GM23248 (cell line): ENCODE measurements at regions not wholly inside any gene's neighbourhood (a gene's known extent, or its start where the extent isn't known, plus 50 kb on each side); places are given as distances from the start of the nearest gene placed in this dataset.

Source experiments
- DNase-seq: peaks from one replicate; pipeline ENCODE4 v3.0.0-alpha.2; 2015
- H2AFZ ChIP-seq: fragments of 200-600 bp; sonication (generic); 2 replicates; pipeline ENCODE4 v1.6.1; 2016; ENCODE audit warnings: antibody characterized with exemption
- H3F3A ChIP-seq: fragments of 200-600 bp; sonication (generic); 2 replicates; pipeline ENCODE4 v1.6.1; 2016; ENCODE audit warnings: mild to moderate bottlenecking, antibody characterized with exemption, mixed run types; ENCODE audit not compliant: insufficient read depth
- H3K27ac ChIP-seq: fragments of 200-600 bp; sonication (generic); 2 replicates; pipeline ENCODE4 v1.5.1; 2016; ENCODE audit warnings: mild to moderate bottlenecking
- H3K27me3 ChIP-seq: fragments of 200-600 bp; sonication (generic); replicated peaks from 2 replicates; pipeline ENCODE4 v1.6.1; 2016; ENCODE audit warnings: mild to moderate bottlenecking; ENCODE audit not compliant: insufficient read depth
- H3K36me3 ChIP-seq: fragments of 200-600 bp; sonication (generic); 2 replicates; pipeline ENCODE4 v1.6.1; 2016; ENCODE audit warnings: low read depth, mild to moderate bottlenecking
- H3K4me1 ChIP-seq: fragments of 200-600 bp; sonication (generic); 2 replicates; pipeline ENCODE4 v1.6.1; 2016; ENCODE audit warnings: mild to moderate bottlenecking; ENCODE audit not compliant: insufficient read depth
- H3K4me2 ChIP-seq: fragments of 200-600 bp; sonication (generic); one replicate; pipeline ENCODE4 v1.6.1; 2016; ENCODE audit warnings: mild to moderate bottlenecking; ENCODE audit not compliant: unreplicated experiment
- H3K4me3 ChIP-seq: fragments of 200-600 bp; sonication (generic); 2 replicates; pipeline ENCODE4 v1.5.1; 2016; ENCODE audit warnings: mild to moderate bottlenecking
- H3K79me2 ChIP-seq: fragments of 200-600 bp; sonication (generic); 2 replicates; pipeline ENCODE4 v1.6.1; 2016; ENCODE audit warnings: mild to moderate bottlenecking; ENCODE audit not compliant: insufficient read depth
- H3K9ac ChIP-seq: fragments of 200-600 bp; sonication (generic); 2 replicates; pipeline ENCODE4 v1.6.1; 2016; ENCODE audit warnings: mild to moderate bottlenecking
- H3K9me2 ChIP-seq: fragments of 200-600 bp; sonication (generic); 2 replicates; pipeline ENCODE4 v1.6.1; 2016; ENCODE audit warnings: mixed run types, mild to moderate bottlenecking, moderate library complexity; ENCODE audit not compliant: insufficient read depth
- H3K9me3 ChIP-seq: fragments of 200-600 bp; sonication (generic); one replicate; pipeline ENCODE4 v1.6.1; 2017; ENCODE audit warnings: low read depth
- H4K20me1 ChIP-seq: fragments of 200-600 bp; sonication (generic); 2 replicates; pipeline ENCODE4 v1.6.0; 2016; ENCODE audit not compliant: insufficient read depth
- EZH2 ChIP-seq: fragments of 200-600 bp; sonication (generic); IDR thresholded peaks from 2 replicates; pipeline ENCODE4 v1.6.1; 2018; ENCODE audit warnings: antibody characterized with exemption, mild to moderate bottlenecking; ENCODE audit not compliant: insufficient read depth, poor library complexity, severe bottlenecking
- EZH2phosphoT487 ChIP-seq: fragments of 200-600 bp; sonication (generic); IDR thresholded peaks from 2 replicates; pipeline ENCODE4 v1.6.1; 2018; ENCODE audit warnings: antibody characterized with exemption, moderate library complexity, mild to moderate bottlenecking, low read depth; ENCODE audit not compliant: insufficient read depth
- WGBS, 2 experiments: methylation state at CpG; one replicate each; pipeline ENCODE4 v1.1.6; 2015 to 2017; ENCODE audit warnings: low lambda C conversion rate in 2 of 2, low coverage in 1 of 2; ENCODE audit errors: missing lambda C conversion rate in 2 of 2; 5-methylcytosine and 5-hydroxymethylcytosine counted together
- in situ Hi-C: fragments of 300-500 bp; cut with MboI; formaldehyde crosslinking; loops from 2 replicates; pipeline ENCODE4 v1.15.0; 2020

DNA sequence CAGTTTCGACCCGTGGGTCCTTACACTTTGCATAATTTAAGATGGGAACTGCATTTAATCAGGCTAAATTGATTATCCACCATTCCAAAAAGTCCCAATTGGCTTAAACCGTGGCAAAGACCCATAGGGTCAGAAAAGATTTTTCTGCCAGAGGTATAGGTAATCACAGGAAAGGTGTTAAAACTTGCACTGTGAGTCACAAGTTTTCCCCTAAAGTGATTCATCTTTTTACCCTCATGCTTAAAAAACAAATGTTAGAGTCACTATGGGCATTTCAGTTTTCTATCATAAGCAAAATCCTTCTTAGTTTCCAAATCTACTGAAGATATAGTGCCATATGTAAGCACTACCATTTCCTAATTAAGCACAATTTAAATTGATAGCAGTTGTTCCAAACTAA, 1079.8 kb downstream of the ADGRL2 start:
- Histone ChIP-seq H4K20me1 (no peaks in the 10 kb centered on the region), H3K9me2 (no peaks in the 10 kb centered on the region), H3K27me3 (no peaks in the 10 kb centered on the region), H3K4me2 (no peak overlapping the region), H3K4me3 (no peak overlapping the region), H2AFZ (no peak overlapping the region), H3F3A (no peaks in the 10 kb centered on the region), H3K79me2 (no peaks in the 10 kb centered on the region), H3K9me3 (no peaks in the 10 kb centered on the region), H3K4me1 (no peaks in the 10 kb centered on the region), H3K36me3 (no peaks in the 10 kb centered on the region), H3K27ac (no peak overlapping the region), H3K9ac (no peak overlapping the region)
- 61 to 67% methylated on average over 3 of the region's 3 CpGs for WGBS, 2 experiments
- in situ Hi-C loops: no loop called here
- TF ChIP-seq EZH2phosphoT487 (no peak), EZH2 (no peak)
- no peak for DNase-seq

- H3K4me1 ChIP-seq: no peaks in the 10 kb centered on the region
- no peak overlapping the region for H3K4me3 ChIP-seq
- H3K9ac ChIP-seq: no peak overlapping the region
- WGBS, 2 experiments: 24 to 26% methylated on average over 4 of the region's 4 CpGs
- H3F3A ChIP-seq: no peaks in the 10 kb centered on the region
- no peaks in the 10 kb centered on the region for H3K27me3 ChIP-seq
- in situ Hi-C loops: no loop called here
- H3K79me2 ChIP-seq: no peaks in the 10 kb centered on the region
- H4K20me1 ChIP-seq: no peaks in the 10 kb centered on the region
- H2AFZ ChIP-seq: no peak overlapping the region
- no peaks in the 10 kb centered on the region for H3K9me2 ChIP-seq
- no peaks in the 10 kb centered on the region for H3K9me3 ChIP-seq
- no peak overlapping the region for H3K27ac ChIP-seq
- no peak overlapping the region for H3K4me2 ChIP-seq
- TF ChIP-seq EZH2 (no peak), EZH2phosphoT487 (no peak)
- no peak for DNase-seq
- no peaks in the 10 kb centered on the region for H3K36me3 ChIP-seq
Observed at GRCh38 chr1:82879701-82880305, 1079.1 kb downstream of the ADGRL2 start.

DNA sequence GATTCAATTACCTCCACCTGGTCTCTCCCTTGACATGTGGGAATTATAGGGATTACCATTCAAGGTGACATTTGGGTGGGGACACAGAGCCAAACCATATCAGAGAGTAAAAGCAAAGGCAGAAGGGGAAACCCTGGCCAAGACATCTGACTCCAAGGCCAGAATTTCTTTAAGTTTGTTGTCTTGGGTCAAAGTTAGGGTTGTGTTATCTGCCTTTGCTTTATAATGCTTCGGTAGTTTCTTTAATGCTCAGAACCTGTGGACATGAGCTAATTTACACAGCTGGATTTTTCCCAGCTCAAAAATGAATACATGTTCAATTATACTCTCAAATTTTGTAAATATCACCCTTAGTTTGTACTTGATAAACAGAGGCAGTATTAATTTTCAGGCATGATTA, 1074.4 kb downstream of the ADGRL2 start:
- Histone ChIP-seq H3K4me3 (no peak overlapping the region), H4K20me1 (no peaks in the 10 kb centered on the region), H3K4me2 (no peak overlapping the region), H3K9me3 (no peaks in the 10 kb centered on the region), H2AFZ (no peak overlapping the region), H3K9ac (no peak overlapping the region), H3K27me3 (no peaks in the 10 kb centered on the region), H3K79me2 (no peaks in the 10 kb centered on the region), H3K36me3 (no peaks in the 10 kb centered on the region), H3K4me1 (no peaks in the 10 kb centered on the region), H3K27ac (no peak overlapping the region), H3F3A (no peaks in the 10 kb centered on the region), H3K9me2 (no peaks in the 10 kb centered on the region)
- TF ChIP-seq EZH2: no peak
- TF ChIP-seq EZH2phosphoT487: no peak
- in situ Hi-C loops: no loop called here
- WGBS, 2 experiments: 76% methylated on average over 1 of the region's 1 CpG
- no peak for DNase-seq

DNA sequence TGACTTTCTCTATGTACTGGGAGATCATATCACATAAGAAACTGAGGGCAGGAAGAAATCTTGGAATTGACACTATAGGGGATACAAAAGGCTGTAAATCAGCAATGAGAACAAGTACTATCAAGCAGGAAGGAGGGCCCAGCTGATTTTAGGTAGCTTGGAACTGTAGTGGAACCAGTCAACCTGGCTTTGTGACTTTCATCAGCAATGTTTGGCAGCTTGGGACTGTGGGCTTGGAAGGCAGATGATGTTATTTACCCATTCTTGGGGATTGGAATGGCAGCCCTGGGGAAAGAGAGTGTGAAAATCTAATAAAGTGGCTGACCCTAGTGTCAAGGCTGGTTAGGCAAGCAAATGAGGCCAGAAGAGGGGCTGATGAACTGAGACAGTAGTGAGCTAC, 1073.3 kb downstream of the ADGRL2 start:
- no peak for DNase-seq
- no peaks in the 10 kb centered on the region for H3K9me2 ChIP-seq

GRCh38 chr1:82870332-82870731, 1069.6 kb downstream of the ADGRL2 start:
- Histone ChIP-seq H3K9me2 (no peaks in the 10 kb centered on the region), H3K4me1 (no peaks in the 10 kb centered on the region), H3K4me2 (no peak overlapping the region), H3F3A (no peaks in the 10 kb centered on the region), H2AFZ (no peak overlapping the region), H4K20me1 (no peaks in the 10 kb centered on the region), H3K9me3 (no peaks in the 10 kb centered on the region), H3K4me3 (no peak overlapping the region), H3K27me3 (no peaks in the 10 kb centered on the region), H3K79me2 (no peaks in the 10 kb centered on the region), H3K27ac (no peak overlapping the region), H3K36me3 (no peaks in the 10 kb centered on the region), H3K9ac (no peak overlapping the region)
- DNase-seq: no peak
- WGBS, 2 experiments: 80 to 82% methylated on average over 2 of the region's 2 CpGs
- in situ Hi-C loops: no loop called here
- no peak for TF ChIP-seq EZH2phosphoT487
- TF ChIP-seq EZH2: no peak

More for the DNA sequence above, 1073.3 kb downstream of the ADGRL2 start:
- no peak overlapping the region for H3K9ac ChIP-seq
- H3F3A ChIP-seq: no peaks in the 10 kb centered on the region
- H3K4me1 ChIP-seq: no peaks in the 10 kb centered on the region
- no peak for TF ChIP-seq EZH2
- no peak for TF ChIP-seq EZH2phosphoT487
- no peak overlapping the region for H3K4me2 ChIP-seq
- H3K9me3 ChIP-seq: no peaks in the 10 kb centered on the region
- H2AFZ ChIP-seq: no peak overlapping the region
- no peaks in the 10 kb centered on the region for H4K20me1 ChIP-seq
- H3K27ac ChIP-seq: no peak overlapping the region
- no peaks in the 10 kb centered on the region for H3K79me2 ChIP-seq
- no peaks in the 10 kb centered on the region for H3K36me3 ChIP-seq
- in situ Hi-C loops: no loop called here
- no peak overlapping the region for H3K4me3 ChIP-seq
- H3K27me3 ChIP-seq: no peaks in the 10 kb centered on the region
